OCI-LY1 (cell line): ENCODE measurements at regions not wholly inside any gene's neighbourhood (a gene's known extent, or its start where the extent isn't known, plus 50 kb on each side); places are given as distances from the start of the nearest gene placed in this dataset.

Source experiments
- EZH2 ChIP-seq: fragments of 200-600 bp; sonication (generic), shearing (Covaris generic); IDR thresholded peaks from 2 replicates; pipeline ENCODE4 v1.8.0; 2017; ENCODE audit warnings: borderline replicate concordance, mixed run types, mild to moderate bottlenecking, antibody characterized with exemption, low read length, moderate library complexity, mixed read lengths
- TF ChIP-seq, protein P1 (sequence below): fragments of 200-600 bp; sonication (generic), shearing (Covaris generic); IDR thresholded peaks from 2 replicates; pipeline ENCODE4 v1.5.1; 2017; ENCODE audit warnings: mild to moderate bottlenecking, antibody characterized with exemption, low read length, moderate library complexity, mixed read lengths

- TF ChIP-seq EZH2, result no peak
- TF ChIP-seq, protein P1, sequence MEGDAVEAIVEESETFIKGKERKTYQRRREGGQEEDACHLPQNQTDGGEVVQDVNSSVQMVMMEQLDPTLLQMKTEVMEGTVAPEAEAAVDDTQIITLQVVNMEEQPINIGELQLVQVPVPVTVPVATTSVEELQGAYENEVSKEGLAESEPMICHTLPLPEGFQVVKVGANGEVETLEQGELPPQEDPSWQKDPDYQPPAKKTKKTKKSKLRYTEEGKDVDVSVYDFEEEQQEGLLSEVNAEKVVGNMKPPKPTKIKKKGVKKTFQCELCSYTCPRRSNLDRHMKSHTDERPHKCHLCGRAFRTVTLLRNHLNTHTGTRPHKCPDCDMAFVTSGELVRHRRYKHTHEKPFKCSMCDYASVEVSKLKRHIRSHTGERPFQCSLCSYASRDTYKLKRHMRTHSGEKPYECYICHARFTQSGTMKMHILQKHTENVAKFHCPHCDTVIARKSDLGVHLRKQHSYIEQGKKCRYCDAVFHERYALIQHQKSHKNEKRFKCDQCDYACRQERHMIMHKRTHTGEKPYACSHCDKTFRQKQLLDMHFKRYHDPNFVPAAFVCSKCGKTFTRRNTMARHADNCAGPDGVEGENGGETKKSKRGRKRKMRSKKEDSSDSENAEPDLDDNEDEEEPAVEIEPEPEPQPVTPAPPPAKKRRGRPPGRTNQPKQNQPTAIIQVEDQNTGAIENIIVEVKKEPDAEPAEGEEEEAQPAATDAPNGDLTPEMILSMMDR, result no peak
Observed at GRCh38 chr4:4592414-4592813, 50.6 kb upstream of the STX18 start.
